H1 (cell line): ENCODE measurements at regions not wholly inside any gene's neighbourhood (a gene's known extent, or its start where the extent isn't known, plus 50 kb on each side); places are given as distances from the start of the nearest gene placed in this dataset.

Experiments
- CTCF ChIA-PET: fragments of 300-600 bp; sonication (Branson Sonifier 250); formaldehyde crosslinking; loops from one replicate; lab custom pipeline; 2021; ENCODE audit not compliant: partially characterized antibody; lab: Charles Lee
- POLR2A ChIA-PET: fragments of 300-600 bp; sonication (Branson Sonifier 250); formaldehyde crosslinking; loops from one replicate; lab custom pipeline; 2021; ENCODE audit warnings: inconsistent platforms; ENCODE audit not compliant: partially characterized antibody; lab: Charles Lee
- DNase-seq, 2 experiments: peaks; one replicate each; pipeline versions ENCODE4 v3.0.0 to v3.0.0-alpha.2; 2010 to 2022; ENCODE audit warnings: low spot score in 2 of 2, low read depth in 1 of 2, mixed read lengths in 1 of 2
- FAIRE-seq: peaks from 2 replicates; lab custom pipeline; 2011; peaks lifted over from hg19 to GRCh38; lab: Jason Lieb, UNC
- H2AFZ ChIP-seq: 2 replicates; pipeline ENCODE4 v1.8.1; 2012; ENCODE audit warnings: low read length, inconsistent platforms
- H2AK5ac ChIP-seq: 2 replicates; pipeline ENCODE4 v1.6.1; 2013; ENCODE audit warnings: low read depth, low read length
- H2BK120ac ChIP-seq: replicated peaks from 2 replicates; pipeline ENCODE3; 2013; ENCODE audit warnings: low read depth, low read length, inconsistent platforms
- H2BK12ac ChIP-seq: 2 replicates; pipeline ENCODE4 v1.6.1; 2013; ENCODE audit warnings: low read depth, low read length
- H2BK15ac ChIP-seq: 2 replicates; pipeline ENCODE4 v1.6.1; 2013; ENCODE audit warnings: low read length
- H2BK20ac ChIP-seq: 2 replicates; pipeline ENCODE4 v1.6.1; 2013; ENCODE audit warnings: low read length
- H2BK5ac ChIP-seq: 2 replicates; pipeline ENCODE4 v1.6.1; 2013; ENCODE audit warnings: low read depth, low read length
- H3K14ac ChIP-seq: 2 replicates; pipeline ENCODE4 v1.6.1; 2013; ENCODE audit warnings: inconsistent platforms; ENCODE audit not compliant: insufficient read length
- H3K18ac ChIP-seq: 2 replicates; pipeline ENCODE4 v1.6.1; 2013; ENCODE audit warnings: low read length; ENCODE audit errors: extremely low read depth
- H3K23ac ChIP-seq: 2 replicates; pipeline ENCODE4 v1.6.1; 2013; ENCODE audit warnings: inconsistent platforms; ENCODE audit not compliant: insufficient read length
- H3K23me2 ChIP-seq: 2 replicates; pipeline ENCODE4 v1.6.1; 2013; ENCODE audit warnings: low read depth, low read length
- H3K27ac ChIP-seq: 2 replicates; pipeline ENCODE4 v1.6.1; 2011; ENCODE audit warnings: low read depth, low read length, inconsistent platforms
- H3K27me3 ChIP-seq, 4 experiments: replicated peaks in 1 of 4; 1 replicate in 1 of 4; 2 replicates in 3 of 4; pipeline versions ENCODE4 v1.6.1 to v1.8.1; 2011 to 2013; ENCODE audit warnings: low read length in 3 of 4, mild to moderate bottlenecking in 3 of 4, inconsistent platforms in 2 of 4, mixed read lengths in 2 of 4, moderate library complexity in 1 of 4; ENCODE audit not compliant: control insufficient read depth in 3 of 4, insufficient read depth in 3 of 4; ENCODE audit errors: extremely low read depth in 1 of 4
- H3K36me3 ChIP-seq, 4 experiments: 2 replicates each; pipeline versions ENCODE4 v1.6.1 to v1.8.1; 2011 to 2013; ENCODE audit warnings: mild to moderate bottlenecking in 4 of 4, low read length in 3 of 4, moderate library complexity in 2 of 4, control low read depth in 1 of 4, inconsistent platforms in 1 of 4; ENCODE audit not compliant: insufficient read depth in 4 of 4, control insufficient read depth in 2 of 4
- H3K4ac ChIP-seq: replicated peaks from 2 replicates; pipeline ENCODE3; 2013; ENCODE audit warnings: low read length, low read depth, mixed read lengths, inconsistent platforms; ENCODE audit not compliant: insufficient read length
- H3K4me1 ChIP-seq, 4 experiments: replicated peaks in 1 of 4; 1 replicate in 1 of 4; 2 replicates in 3 of 4; pipeline versions ENCODE4 v1.6.1 to v1.8.1; 2011 to 2013; ENCODE audit warnings: low read length in 3 of 4, inconsistent platforms in 2 of 4, mixed read lengths in 1 of 4; ENCODE audit not compliant: insufficient read depth in 4 of 4, control insufficient read depth in 3 of 4
- H3K4me2 ChIP-seq, 2 experiments: 2 replicates each; pipeline versions ENCODE4 v1.6.1 to v1.8.1; 2011 to 2013; ENCODE audit warnings: low read depth in 2 of 2, low read length in 2 of 2, control low read depth in 1 of 2, inconsistent platforms in 1 of 2, mild to moderate bottlenecking in 1 of 2; ENCODE audit not compliant: insufficient read depth in 1 of 2
- H3K4me3 ChIP-seq, 4 experiments: fragments of 200-600, 300-600 bp in 1 of 4; sonication (generic), shearing (Covaris generic), sonication (Bioruptor Twin) in 1 of 4; 2 replicates each; pipeline versions ENCODE4 v1.5.1 to v1.8.1; 2011 to 2016; ENCODE audit warnings: low read length in 4 of 4, low read depth in 3 of 4, control low read depth in 2 of 4, inconsistent platforms in 2 of 4, mild to moderate bottlenecking in 2 of 4, mixed read lengths in 1 of 4, moderate library complexity in 1 of 4; ENCODE audit not compliant: insufficient read depth in 2 of 4; ENCODE audit errors: extremely low read depth in 1 of 4
- H3K56ac ChIP-seq: replicated peaks from 2 replicates; pipeline ENCODE3; 2013; ENCODE audit warnings: low read depth, mild to moderate bottlenecking, mixed read lengths, low read length, inconsistent platforms; ENCODE audit not compliant: insufficient read length
- H3K79me1 ChIP-seq: 2 replicates; pipeline ENCODE4 v1.6.1; 2013; ENCODE audit warnings: low read depth, low read length, control low read depth
- H3K79me2 ChIP-seq, 2 experiments: 2 replicates each; pipeline versions ENCODE4 v1.6.1 to v1.8.1; 2012 to 2013; ENCODE audit warnings: low read length in 2 of 2, mild to moderate bottlenecking in 2 of 2, inconsistent platforms in 1 of 2; ENCODE audit not compliant: insufficient read depth in 2 of 2, control insufficient read depth in 1 of 2
- H3K9ac ChIP-seq, 4 experiments: replicated peaks in 1 of 4; 1 replicate in 1 of 4; 2 replicates in 3 of 4; pipeline versions ENCODE4 v1.6.1 to v1.8.1; 2011 to 2013; ENCODE audit warnings: low read depth in 3 of 4, low read length in 3 of 4, control low read depth in 2 of 4, mild to moderate bottlenecking in 2 of 4, moderate library complexity in 2 of 4, inconsistent platforms in 1 of 4; ENCODE audit errors: extremely low read depth in 1 of 4
- H3K9me3 ChIP-seq, 2 experiments: 2 replicates each; pipeline versions ENCODE4 v1.6.1 to v1.8.1; 2012 to 2013; ENCODE audit warnings: mild to moderate bottlenecking in 2 of 2, moderate library complexity in 2 of 2, control low read depth in 1 of 2, inconsistent platforms in 1 of 2, low read depth in 1 of 2, low read length in 1 of 2, mixed read lengths in 1 of 2; ENCODE audit not compliant: insufficient read depth in 2 of 2
- H4K20me1 ChIP-seq, 2 experiments: replicated peaks in 1 of 2; 2 replicates each; pipeline versions ENCODE3 to v1.8.1; 2011 to 2013; ENCODE audit warnings: inconsistent platforms in 2 of 2, low read length in 2 of 2, mild to moderate bottlenecking in 1 of 2; ENCODE audit not compliant: insufficient read depth in 2 of 2, control insufficient read depth in 1 of 2
- H4K5ac ChIP-seq: 2 replicates; pipeline ENCODE4 v1.6.1; 2013; ENCODE audit warnings: low read length, low read depth, mixed read lengths, inconsistent platforms; ENCODE audit not compliant: insufficient read length
- H4K8ac ChIP-seq: 2 replicates; pipeline ENCODE4 v1.8.0; 2013; ENCODE audit warnings: mild to moderate bottlenecking, moderate library complexity, low read length, inconsistent platforms; ENCODE audit not compliant: insufficient read depth; ENCODE audit errors: extremely low read depth
- H4K91ac ChIP-seq: replicated peaks from 2 replicates; pipeline ENCODE3; 2013; ENCODE audit warnings: low read length, mixed read lengths, inconsistent platforms; ENCODE audit not compliant: insufficient read length
- JUN ChIP-seq: IDR thresholded peaks from 2 replicates; pipeline ENCODE4 v1.6.1; 2011; ENCODE audit warnings: low read depth, mild to moderate bottlenecking, improper control_type of control experiment, low read length
- NRF1 ChIP-seq: IDR thresholded peaks from 2 replicates; pipeline ENCODE4 v1.6.1; 2011; ENCODE audit warnings: mild to moderate bottlenecking, low read depth, low read length, improper control_type of control experiment
- WGBS, 2 experiments: shearing (Covaris generic) in 1 of 2; methylation state at CpG; one replicate each; pipeline versions ENCODE4 v1.1.6 to v1.1.7; 2013 to 2015; ENCODE audit warnings: low lambda C conversion rate in 2 of 2, mixed read lengths in 2 of 2, inconsistent platforms in 1 of 2, low coverage in 1 of 2, missing lambda C conversion rate in 1 of 2; ENCODE audit not compliant: insufficient replicate concordance in 2 of 2, insufficient coverage in 1 of 2, insufficient read length in 1 of 2; ENCODE audit errors: extremely low coverage in 1 of 2, missing lambda C conversion rate in 1 of 2; 5-methylcytosine and 5-hydroxymethylcytosine counted together
- TF ChIP-seq, protein P1 (sequence below): IDR thresholded peaks from 2 replicates; pipeline ENCODE4 v1.6.1; 2011; ENCODE audit warnings: low read length, improper control_type of control experiment

DNA sequence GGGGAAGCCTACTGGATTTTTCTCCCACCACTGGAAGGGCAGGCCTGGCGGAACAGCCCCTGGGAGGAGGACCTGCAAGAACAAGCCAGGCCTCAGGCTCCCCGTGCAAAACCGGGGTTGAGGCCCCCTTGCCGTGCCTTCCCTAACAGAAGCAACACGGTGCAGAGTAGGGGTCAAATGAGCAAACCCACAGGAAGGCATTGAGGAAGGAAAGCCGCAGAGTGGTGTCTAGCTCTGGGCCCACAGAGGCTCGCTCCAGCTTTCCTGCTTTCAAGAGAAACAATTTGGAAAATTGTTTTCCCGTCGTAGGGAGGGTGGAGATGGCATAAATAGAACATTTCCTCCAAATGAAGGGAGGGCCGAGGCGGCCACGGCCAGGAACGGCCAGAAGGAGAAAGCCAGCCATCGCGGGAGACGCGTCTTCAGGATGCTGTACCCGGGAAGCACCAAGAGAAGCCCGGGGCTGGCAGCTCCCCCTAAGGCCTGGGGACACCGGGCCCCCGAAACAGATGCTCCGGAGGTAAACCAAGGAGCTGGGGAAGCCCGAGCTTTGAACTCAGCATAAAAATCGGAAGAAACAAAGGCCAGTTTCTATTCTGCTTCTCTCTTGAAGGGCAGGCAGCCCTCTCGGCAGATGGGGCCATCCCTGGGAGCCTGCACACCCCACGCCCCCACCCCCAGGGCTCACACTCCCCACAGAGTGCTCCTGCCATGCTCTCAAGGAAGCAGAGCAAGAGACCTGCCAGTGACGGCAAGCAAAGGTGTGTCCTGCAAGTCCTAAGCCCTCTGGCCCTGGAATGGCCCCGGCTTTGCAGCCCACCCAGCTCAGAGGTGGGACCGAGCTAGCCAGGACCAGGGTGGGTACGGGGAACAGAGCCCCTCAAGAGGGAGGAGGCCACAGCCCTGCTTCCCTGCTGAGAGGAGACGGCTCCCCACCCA lies 92.0 kb downstream of the RBFOX3 start:
- no peak for TF ChIP-seq NRF1
- no peak for TF ChIP-seq JUN
- TF ChIP-seq, protein P1, sequence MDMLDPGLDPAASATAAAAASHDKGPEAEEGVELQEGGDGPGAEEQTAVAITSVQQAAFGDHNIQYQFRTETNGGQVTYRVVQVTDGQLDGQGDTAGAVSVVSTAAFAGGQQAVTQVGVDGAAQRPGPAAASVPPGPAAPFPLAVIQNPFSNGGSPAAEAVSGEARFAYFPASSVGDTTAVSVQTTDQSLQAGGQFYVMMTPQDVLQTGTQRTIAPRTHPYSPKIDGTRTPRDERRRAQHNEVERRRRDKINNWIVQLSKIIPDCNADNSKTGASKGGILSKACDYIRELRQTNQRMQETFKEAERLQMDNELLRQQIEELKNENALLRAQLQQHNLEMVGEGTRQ: no peak
- TF ChIP-seq, all 59 proteins: peak for 0
- no peaks in the 10 kb centered on the region for H3K79me1 ChIP-seq
- ChIA-PET CTCF (interaction anchor here (0.6 to 1.5 kb wide), 7 partner anchors 10 to 118 kb away, joined by 3 to 4 read pairs (median 3); no protein-coding TSS in a partner anchor), POLR2A (no interaction called here)
- H4K20me1 ChIP-seq: peaks cover 0 to 7% of the 10 kb centered on the region in 2 experiments
- FAIRE-seq (no peak), DNase-seq (no peak)
- no peak overlapping the region for H2BK15ac ChIP-seq
- H3K79me2 ChIP-seq: peaks cover 0 to 3% of the 10 kb centered on the region in 2 experiments; a peak in 1 of 4 replicates
- H4K8ac ChIP-seq: no peak overlapping the region
- no peak overlapping the region for H4K91ac ChIP-seq
- H3K56ac ChIP-seq: no peak overlapping the region
- no peak overlapping the region for H2BK20ac ChIP-seq
- H2AK5ac ChIP-seq: no peak overlapping the region
- H2BK12ac ChIP-seq: no peak overlapping the region
- H2BK120ac ChIP-seq: no peak overlapping the region
- no peak overlapping the region for H3K18ac ChIP-seq
- H3K4me3 ChIP-seq: no peak overlapping the region
- H4K5ac ChIP-seq: no peak overlapping the region
- peaks cover 5% of the 10 kb centered on the region; the same call in 1 of the 2 replicates for H3K23me2 ChIP-seq
- no peak overlapping the region for H2AFZ ChIP-seq
- no peak overlapping the region for H2BK5ac ChIP-seq
- no peak overlapping the region for H3K4ac ChIP-seq
- H3K23ac ChIP-seq: no peak overlapping the region
- no peak overlapping the region for H3K4me2 ChIP-seq
- no peak overlapping the region for H3K27ac ChIP-seq
- H3K36me3 ChIP-seq: no peaks in the 10 kb centered on the region; a peak in 1 of 8 replicates
- no peak overlapping the region for H3K9ac ChIP-seq
- H3K27me3 ChIP-seq: no peaks in the 10 kb centered on the region; a peak in 1 of 7 replicates
- H3K14ac ChIP-seq: no peak overlapping the region
- H3K4me1 ChIP-seq: peaks cover 0 to 5% (median 1%) of the 10 kb centered on the region in 4 experiments; a peak in 5 of 7 replicates
- WGBS, 2 experiments: 91% methylated on average over 27 of the region's 31 CpGs; no CpG with 5 or more reads in 1 of the 2 experiments
- peaks cover 0 to 3% of the 10 kb centered on the region in 2 experiments; a peak in 1 of 4 replicates for H3K9me3 ChIP-seq
